Fibroblast of skin of left quadriceps (primary cell): ENCODE measurements at regions not wholly inside any gene's neighbourhood (a gene's known extent, or its start where the extent isn't known, plus 50 kb on each side); places are given as distances from the start of the nearest gene placed in this dataset.

Experiments
- DNase-seq, 2 experiments: peaks; one replicate each; pipeline ENCODE4 v3.0.0-alpha.2; 2013; ENCODE audit warnings: low read depth in 2 of 2

GRCh38 chr9:90023861-90024260 lies 419.0 kb downstream of the GADD45G start:
- DNase-seq, result no peak

- DNase-seq, result no peak
These were observed 419.6 kb downstream of the GADD45G start for GRCh38 chr9:90024409-90024808.

GRCh38 chr9:90024823-90025222 lies 420.0 kb downstream of the GADD45G start:
- no peak for DNase-seq

- DNase-seq, result no peak
These were observed 421.0 kb downstream of the GADD45G start for GRCh38 chr9:90025816-90026215.

- no peak for DNase-seq
These were observed 422.5 kb downstream of the GADD45G start for GRCh38 chr9:90027296-90027790.

- no peak for DNase-seq
These were observed 424.6 kb downstream of the GADD45G start for GRCh38 chr9:90029386-90029785.

- DNase-seq, result no peak
These were observed 425.2 kb downstream of the GADD45G start for GRCh38 chr9:90029996-90030395.

GRCh38 chr9:90032296-90033027 lies 427.6 kb downstream of the GADD45G start:
- no peak for DNase-seq

GRCh38 chr9:90033028-90033650 lies 428.3 kb downstream of the GADD45G start:
- DNase-seq, result no peak

GRCh38 chr9:90034071-90034470 lies 429.3 kb downstream of the GADD45G start:
- no peak for DNase-seq

- DNase-seq, result no peak
These were observed 430.7 kb downstream of the GADD45G start for GRCh38 chr9:90035471-90035870.

- DNase-seq, result no peak
These were observed 432.5 kb downstream of the GADD45G start for GRCh38 chr9:90037146-90037797.

- DNase-seq, result no peak
These were observed 434.0 kb downstream of the GADD45G start for GRCh38 chr9:90038763-90039162.

- DNase-seq, result no peak
These were observed 439.5 kb downstream of the GADD45G start for GRCh38 chr9:90044263-90044662.

GRCh38 chr9:90044710-90045151 lies 439.9 kb downstream of the GADD45G start:
- DNase-seq, result no peak

GRCh38 chr9:90046317-90046861 lies 441.6 kb downstream of the GADD45G start:
- no peak for DNase-seq

GRCh38 chr9:90047828-90048227 lies 443.0 kb downstream of the GADD45G start:
- no peak for DNase-seq

GRCh38 chr9:90052366-90052765 lies 447.6 kb downstream of the GADD45G start:
- no peak for DNase-seq

- no peak for DNase-seq
These were observed 448.2 kb downstream of the GADD45G start for GRCh38 chr9:90053027-90053426.

- DNase-seq, result no peak
These were observed 450.0 kb downstream of the GADD45G start for GRCh38 chr9:90054810-90055209.

- no peak for DNase-seq
These were observed 450.4 kb downstream of the GADD45G start for GRCh38 chr9:90055226-90055625.

GRCh38 chr9:90057361-90057760 lies 452.5 kb downstream of the GADD45G start:
- no peak for DNase-seq
